NCI-H128 (cell line): ENCODE measurements at regions not wholly inside any gene's neighbourhood (a gene's known extent, or its start where the extent isn't known, plus 50 kb on each side); places are given as distances from the start of the nearest gene placed in this dataset.
"Not testable (repeated sequence)": the region's sequence is repeated elsewhere in the genome, so short reads cannot be mapped to it uniquely, and the experiment has no call there.

ENCODE experiments used
- DNase-seq: peaks from one replicate; lab custom pipeline; 2025; ENCODE audit not compliant: unreplicated experiment; lab: John Stamatoyannopoulos, UW

GRCh38 chr2:128642316-128642715 is 323.6 kb upstream of the HS6ST1 start:
- DNase-seq = no peak

GRCh38 chr2:128642821-128643220 is 324.2 kb upstream of the HS6ST1 start:
- no peak for DNase-seq

GRCh38 chr2:128643221-128644065 is 324.8 kb upstream of the HS6ST1 start:
- DNase-seq = no peak

GRCh38 chr2:128644156-128644555 is 325.5 kb upstream of the HS6ST1 start:
- DNase-seq = no peak

GRCh38 chr2:128644718-128645256 is 326.1 kb upstream of the HS6ST1 start:
- no peak for DNase-seq

- DNase-seq = no peak
Measured at GRCh38 chr2:128645631-128646030, 327.0 kb upstream of the HS6ST1 start.

- DNase-seq = no peak
Measured at GRCh38 chr2:128646091-128646490, 327.4 kb upstream of the HS6ST1 start.

- no peak for DNase-seq
Measured at GRCh38 chr2:128646691-128647090, 328.0 kb upstream of the HS6ST1 start.

- DNase-seq = no peak
Measured at GRCh38 chr2:128651000-128651399, 332.3 kb upstream of the HS6ST1 start.

GRCh38 chr2:128654408-128654807 is 335.7 kb upstream of the HS6ST1 start:
- DNase-seq = no peak

- no peak for DNase-seq
Measured at GRCh38 chr2:128660836-128661235, 342.2 kb upstream of the HS6ST1 start.

GRCh38 chr2:128661311-128661710 is 342.6 kb upstream of the HS6ST1 start:
- no peak for DNase-seq

- DNase-seq = no peak
Measured at GRCh38 chr2:128662051-128662471, 343.4 kb upstream of the HS6ST1 start.

GRCh38 chr2:128663371-128664050 is 344.8 kb upstream of the HS6ST1 start:
- no peak for DNase-seq

- no peak for DNase-seq
Measured at GRCh38 chr2:128664499-128664971, 345.9 kb upstream of the HS6ST1 start.

- DNase-seq = no peak
Measured at GRCh38 chr2:128665113-128665512, 346.4 kb upstream of the HS6ST1 start.

GRCh38 chr2:128666596-128666995 is 347.9 kb upstream of the HS6ST1 start:
- DNase-seq = no peak

GRCh38 chr2:128667391-128667790 is 348.7 kb upstream of the HS6ST1 start:
- no peak for DNase-seq

GRCh38 chr2:128668946-128669345 is 350.3 kb upstream of the HS6ST1 start:
- DNase-seq = no peak

- DNase-seq = no peak
Measured at GRCh38 chr2:128670066-128670465, 351.4 kb upstream of the HS6ST1 start.

GRCh38 chr2:128671981-128672757 is 353.5 kb upstream of the HS6ST1 start:
- not testable (repeated sequence) for DNase-seq
